ENCODE measurements at regions not wholly inside any gene's neighbourhood (a gene's known extent, or its start where the extent isn't known, plus 50 kb on each side); places are given as distances from the start of the nearest gene placed in this dataset.

DNA sequence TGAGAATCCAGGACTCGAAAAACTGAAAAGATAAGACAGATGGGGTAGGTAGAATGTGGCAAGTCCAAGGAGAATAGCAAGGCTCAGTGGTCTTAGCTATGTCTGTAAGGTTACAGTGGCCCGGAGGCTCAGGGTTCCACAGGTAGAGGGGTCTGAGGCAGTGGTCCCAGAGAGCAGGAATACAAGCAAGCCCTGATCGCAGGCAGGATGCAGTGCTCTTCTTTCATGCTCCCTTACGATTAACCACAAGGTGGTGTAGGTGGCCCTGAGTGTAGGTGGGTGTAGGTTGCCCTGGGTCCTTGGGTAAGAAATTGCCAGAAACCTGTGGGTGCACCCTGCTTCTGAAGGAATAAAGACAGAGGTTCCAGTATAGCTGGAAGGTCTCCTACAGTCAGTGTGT lies 99.1 kb upstream of the RAB3GAP2 start:
- no peaks in the 10 kb centered on the region for H3K36me3 Mint-ChIP-seq (ENCODE audit: insufficient read depth)
- H3K9me3 Mint-ChIP-seq (ENCODE audit: low read depth) = peaks cover 3% of the 10 kb centered on the region
- H3K27me3 Mint-ChIP-seq = peaks cover 34% of the 10 kb centered on the region
- TF ChIP-seq, protein P1, sequence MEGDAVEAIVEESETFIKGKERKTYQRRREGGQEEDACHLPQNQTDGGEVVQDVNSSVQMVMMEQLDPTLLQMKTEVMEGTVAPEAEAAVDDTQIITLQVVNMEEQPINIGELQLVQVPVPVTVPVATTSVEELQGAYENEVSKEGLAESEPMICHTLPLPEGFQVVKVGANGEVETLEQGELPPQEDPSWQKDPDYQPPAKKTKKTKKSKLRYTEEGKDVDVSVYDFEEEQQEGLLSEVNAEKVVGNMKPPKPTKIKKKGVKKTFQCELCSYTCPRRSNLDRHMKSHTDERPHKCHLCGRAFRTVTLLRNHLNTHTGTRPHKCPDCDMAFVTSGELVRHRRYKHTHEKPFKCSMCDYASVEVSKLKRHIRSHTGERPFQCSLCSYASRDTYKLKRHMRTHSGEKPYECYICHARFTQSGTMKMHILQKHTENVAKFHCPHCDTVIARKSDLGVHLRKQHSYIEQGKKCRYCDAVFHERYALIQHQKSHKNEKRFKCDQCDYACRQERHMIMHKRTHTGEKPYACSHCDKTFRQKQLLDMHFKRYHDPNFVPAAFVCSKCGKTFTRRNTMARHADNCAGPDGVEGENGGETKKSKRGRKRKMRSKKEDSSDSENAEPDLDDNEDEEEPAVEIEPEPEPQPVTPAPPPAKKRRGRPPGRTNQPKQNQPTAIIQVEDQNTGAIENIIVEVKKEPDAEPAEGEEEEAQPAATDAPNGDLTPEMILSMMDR (IDR thresholded peaks at IDR 0.05; ENCODE audit: unreplicated experiment) = no peak
- DNase-seq (ENCODE audit: low spot score, unreplicated experiment) = no peak
- no peak overlapping the region for H3K4me3 Mint-ChIP-seq (ENCODE audit: low read depth)
- H3K27ac Mint-ChIP-seq = no peak overlapping the region
- peaks cover 16% of the 10 kb centered on the region for H3K4me1 Mint-ChIP-seq (ENCODE audit: low read depth)

DNA sequence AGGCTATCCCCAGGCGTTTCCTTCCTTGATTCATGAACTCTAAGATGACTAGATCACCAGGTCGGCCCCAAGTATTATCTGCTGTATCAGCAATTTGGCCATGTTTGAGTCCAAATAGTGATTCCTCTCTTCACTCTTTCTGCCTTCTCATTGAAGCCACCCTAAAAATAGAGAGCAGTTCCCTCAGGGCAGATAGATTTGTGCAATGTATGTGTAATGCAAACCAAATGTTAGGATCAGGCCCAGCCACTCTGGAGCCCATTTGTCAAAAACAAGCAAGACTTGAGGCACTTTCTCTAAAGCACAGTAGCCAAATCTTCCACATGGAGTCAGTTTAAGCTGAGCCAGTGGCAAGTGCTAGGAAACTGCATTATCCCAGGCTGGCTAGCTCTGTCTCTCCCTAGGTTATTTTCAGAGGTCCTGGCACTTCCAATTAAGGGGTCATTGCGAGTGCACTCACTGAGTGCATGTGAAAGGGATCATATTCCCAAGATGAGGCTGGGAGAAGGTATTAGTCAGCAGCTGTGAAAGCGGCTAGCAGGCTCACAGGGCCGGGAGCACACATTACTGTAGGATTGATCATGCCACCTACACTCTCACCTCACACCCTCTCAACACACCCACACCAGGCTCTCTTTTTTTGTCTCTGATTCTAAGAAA lies 97.9 kb upstream of the RAB3GAP2 start:
- no peaks in the 10 kb centered on the region for H3K36me3 Mint-ChIP-seq (ENCODE audit: insufficient read depth)
- H3K4me1 Mint-ChIP-seq (ENCODE audit: low read depth) = peaks cover 16% of the 10 kb centered on the region
- TF ChIP-seq, protein P1 (IDR thresholded peaks at IDR 0.05; ENCODE audit: unreplicated experiment) = no peak
- H3K27me3 Mint-ChIP-seq = peaks cover 36% of the 10 kb centered on the region
- H3K9me3 Mint-ChIP-seq (ENCODE audit: low read depth) = no peaks in the 10 kb centered on the region
- no peak overlapping the region for H3K4me3 Mint-ChIP-seq (ENCODE audit: low read depth)
- DNase-seq (ENCODE audit: low spot score, unreplicated experiment) = no peak
- H3K27ac Mint-ChIP-seq = peak overlapping the region; percentile 62

DNA sequence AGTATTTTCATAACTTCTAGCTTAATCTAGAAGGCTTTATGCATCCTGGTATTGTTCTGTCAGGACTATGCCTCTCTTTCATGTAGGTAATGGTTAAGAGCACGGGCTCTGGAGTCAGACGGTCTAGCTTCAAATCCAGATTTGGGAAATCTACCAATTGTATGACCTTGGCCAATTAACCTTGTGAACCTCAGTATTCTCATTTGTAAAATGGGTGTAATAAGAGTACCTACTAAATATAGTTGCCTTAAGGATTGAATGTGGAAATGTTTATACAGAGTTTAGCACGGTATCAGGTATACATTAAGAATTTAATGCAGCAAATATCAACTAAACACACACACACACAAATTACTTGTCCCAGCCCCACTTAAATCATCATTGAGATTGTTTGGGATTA lies 97.3 kb upstream of the RAB3GAP2 start:
- Mint-ChIP-seq H3K9me3 (ENCODE audit: low read depth) (no peaks in the 10 kb centered on the region), H3K4me3 (ENCODE audit: low read depth) (no peak overlapping the region), H3K27ac (no peak overlapping the region), H3K27me3 (peaks cover 37% of the 10 kb centered on the region), H3K4me1 (ENCODE audit: low read depth) (peaks cover 16% of the 10 kb centered on the region), H3K36me3 (ENCODE audit: insufficient read depth) (no peaks in the 10 kb centered on the region)
- no peak for DNase-seq (ENCODE audit: low spot score, unreplicated experiment)
- TF ChIP-seq, protein P1 (IDR thresholded peaks at IDR 0.05; ENCODE audit: unreplicated experiment) = no peak

DNA sequence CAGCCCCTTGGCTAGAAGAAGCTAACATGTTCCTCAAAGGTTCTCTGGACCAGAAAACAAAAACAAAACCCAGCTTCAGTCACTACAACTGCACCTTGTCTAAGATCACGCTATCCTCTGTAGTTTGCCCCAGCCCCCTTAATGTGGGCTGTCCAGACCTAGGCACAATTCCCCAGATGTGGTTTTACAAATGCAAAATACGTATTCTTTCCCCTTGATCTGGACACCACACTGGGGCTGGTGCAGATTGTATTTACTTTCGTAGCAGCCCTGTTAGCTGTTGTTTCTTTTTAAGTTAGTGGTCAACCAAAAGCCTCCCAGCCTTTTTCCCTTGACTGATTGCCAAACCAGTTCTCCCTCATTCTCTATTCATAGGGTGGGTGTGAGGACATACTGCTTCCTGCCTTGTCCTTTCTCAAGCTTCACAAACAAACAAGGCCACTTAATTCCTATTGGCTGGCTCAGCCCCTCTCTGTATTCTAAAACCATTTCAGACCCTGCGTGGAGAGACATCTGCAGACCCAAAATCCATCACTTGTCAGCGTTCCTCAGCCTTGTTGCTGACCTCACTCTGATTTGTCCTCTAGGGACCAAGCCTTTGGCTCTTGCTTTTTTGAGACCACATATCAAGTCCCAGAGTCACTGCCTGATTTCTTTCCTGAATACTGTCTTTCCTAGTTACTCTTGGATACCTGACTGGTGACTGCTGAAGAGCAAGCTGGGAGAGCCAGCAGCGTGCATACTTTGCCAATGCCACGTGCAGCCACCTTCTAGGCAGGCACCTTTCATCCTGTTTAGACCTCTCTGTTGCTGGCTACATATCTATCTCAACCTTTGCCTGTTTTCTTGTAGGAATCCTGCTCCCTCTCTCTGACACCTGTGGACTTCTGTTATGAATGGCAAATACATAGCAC lies 96.4 kb upstream of the RAB3GAP2 start:
- peak overlapping the region; percentile 69 for H3K27ac Mint-ChIP-seq
- H3K4me3 Mint-ChIP-seq (ENCODE audit: low read depth) = no peak overlapping the region
- no peak for DNase-seq (ENCODE audit: low spot score, unreplicated experiment)
- H3K9me3 Mint-ChIP-seq (ENCODE audit: low read depth) = no peaks in the 10 kb centered on the region
- peaks cover 16% of the 10 kb centered on the region for H3K4me1 Mint-ChIP-seq (ENCODE audit: low read depth)
- H3K27me3 Mint-ChIP-seq = peaks cover 33% of the 10 kb centered on the region
- no peaks in the 10 kb centered on the region for H3K36me3 Mint-ChIP-seq (ENCODE audit: insufficient read depth)
- TF ChIP-seq, protein P1 (IDR thresholded peaks at IDR 0.05; ENCODE audit: unreplicated experiment) = no peak

DNA sequence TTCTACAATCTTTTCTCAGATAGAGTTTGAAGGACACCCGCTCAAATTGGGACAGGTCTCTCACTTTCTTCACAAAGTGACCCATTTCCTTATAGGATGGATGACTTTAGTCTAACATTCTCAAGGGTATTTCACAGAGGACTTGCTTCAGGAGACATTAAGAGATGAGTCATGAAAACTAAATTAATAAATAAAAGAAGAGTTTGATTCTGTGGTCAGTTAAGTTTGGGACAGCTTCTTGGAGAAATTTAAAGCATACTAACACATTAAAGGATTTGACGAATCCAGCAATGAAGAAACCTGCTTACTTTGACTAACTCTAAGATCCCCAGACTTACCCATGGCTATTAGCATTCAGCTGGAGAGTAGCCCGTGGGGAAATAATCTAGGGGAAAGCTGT lies 95.6 kb upstream of the RAB3GAP2 start:
- Mint-ChIP-seq H3K27ac (no peak overlapping the region), H3K4me3 (ENCODE audit: low read depth) (no peak overlapping the region)

More for the DNA sequence above, 95.6 kb upstream of the RAB3GAP2 start:
- TF ChIP-seq, protein P1 (IDR thresholded peaks at IDR 0.05; ENCODE audit: unreplicated experiment) = no peak
- DNase-seq (ENCODE audit: low spot score, unreplicated experiment) = no peak
- Mint-ChIP-seq H3K27me3 (peaks cover 27% of the 10 kb centered on the region), H3K4me1 (ENCODE audit: low read depth) (peaks cover 17% of the 10 kb centered on the region), H3K9me3 (ENCODE audit: low read depth) (no peaks in the 10 kb centered on the region), H3K36me3 (ENCODE audit: insufficient read depth) (no peaks in the 10 kb centered on the region)
